Loucy (cell line): ENCODE measurements at regions not wholly inside any gene's neighbourhood (a gene's known extent, or its start where the extent isn't known, plus 50 kb on each side); places are given as distances from the start of the nearest gene placed in this dataset.

Source experiments
- EZH2phosphoT487 ChIP-seq: fragments of 200-600 bp; IDR thresholded peaks from 2 replicates; pipeline ENCODE4 v1.6.1; 2018; ENCODE audit warnings: antibody characterized with exemption, mild to moderate bottlenecking, moderate library complexity, borderline replicate concordance
- TF ChIP-seq, protein P1 (sequence below): fragments of 200-600 bp; sonication (generic); conservative IDR thresholded peaks from 2 replicates; pipeline ENCODE4 v1.5.1; 2014; ENCODE audit warnings: mild to moderate bottlenecking, antibody characterized with exemption, low read length

DNA sequence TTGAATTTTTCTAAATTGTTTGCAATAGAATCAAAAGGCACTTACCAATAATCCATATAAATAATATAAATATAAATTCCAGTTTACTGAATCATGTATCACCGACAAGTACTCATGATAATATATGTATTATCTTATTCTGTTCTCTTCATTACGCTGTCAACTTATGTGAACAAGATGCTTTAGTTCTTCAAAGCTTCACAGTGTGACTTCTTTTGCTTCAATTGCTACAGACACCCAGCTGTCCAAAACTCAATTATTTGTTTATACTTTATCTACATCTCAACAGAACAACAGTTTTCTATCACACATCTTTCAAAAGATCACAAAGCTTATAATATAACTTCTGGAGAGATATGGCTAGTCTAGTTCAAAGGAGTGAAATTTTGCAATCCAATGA, 1499.9 kb upstream of the PCDH10 start:
- TF ChIP-seq, protein P1, sequence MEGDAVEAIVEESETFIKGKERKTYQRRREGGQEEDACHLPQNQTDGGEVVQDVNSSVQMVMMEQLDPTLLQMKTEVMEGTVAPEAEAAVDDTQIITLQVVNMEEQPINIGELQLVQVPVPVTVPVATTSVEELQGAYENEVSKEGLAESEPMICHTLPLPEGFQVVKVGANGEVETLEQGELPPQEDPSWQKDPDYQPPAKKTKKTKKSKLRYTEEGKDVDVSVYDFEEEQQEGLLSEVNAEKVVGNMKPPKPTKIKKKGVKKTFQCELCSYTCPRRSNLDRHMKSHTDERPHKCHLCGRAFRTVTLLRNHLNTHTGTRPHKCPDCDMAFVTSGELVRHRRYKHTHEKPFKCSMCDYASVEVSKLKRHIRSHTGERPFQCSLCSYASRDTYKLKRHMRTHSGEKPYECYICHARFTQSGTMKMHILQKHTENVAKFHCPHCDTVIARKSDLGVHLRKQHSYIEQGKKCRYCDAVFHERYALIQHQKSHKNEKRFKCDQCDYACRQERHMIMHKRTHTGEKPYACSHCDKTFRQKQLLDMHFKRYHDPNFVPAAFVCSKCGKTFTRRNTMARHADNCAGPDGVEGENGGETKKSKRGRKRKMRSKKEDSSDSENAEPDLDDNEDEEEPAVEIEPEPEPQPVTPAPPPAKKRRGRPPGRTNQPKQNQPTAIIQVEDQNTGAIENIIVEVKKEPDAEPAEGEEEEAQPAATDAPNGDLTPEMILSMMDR: no peak
- TF ChIP-seq EZH2phosphoT487: no peak
